ENCODE measurements at regions not wholly inside any gene's neighbourhood (a gene's known extent, or its start where the extent isn't known, plus 50 kb on each side); places are given as distances from the start of the nearest gene placed in this dataset.

DNA sequence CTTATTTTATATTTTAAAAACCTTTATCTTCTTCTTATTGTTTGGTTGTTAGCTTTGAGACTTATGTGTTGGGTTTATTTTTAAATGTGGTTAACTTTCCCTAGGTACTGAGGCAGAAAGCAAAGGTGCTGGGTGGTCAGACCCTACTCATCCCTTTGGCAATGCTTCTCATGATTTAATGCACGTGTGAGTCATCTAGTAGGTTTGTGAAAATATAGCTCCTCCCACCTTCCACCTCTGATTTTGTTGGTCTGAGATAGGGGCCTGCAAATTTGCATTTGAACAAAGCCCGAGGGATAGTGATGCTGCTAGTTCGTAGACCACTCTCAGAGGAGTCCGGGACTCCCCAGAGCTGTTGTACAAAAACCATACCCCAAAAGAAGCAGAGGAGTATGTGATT, 771.3 kb upstream of the ARGLU1 start:
- no peak for TF ChIP-seq CSDC2 (CRISPR knock-in tag; IDR thresholded peaks at IDR 0.05)
- no peak for TF ChIP-seq SNAI2 (CRISPR knock-in tag; IDR thresholded peaks at IDR 0.05)
- no peak for TF ChIP-seq GLIS3 (CRISPR knock-in tag; IDR thresholded peaks at IDR 0.05)
- no peak for TF ChIP-seq ZNF70 (CRISPR knock-in tag; IDR thresholded peaks at IDR 0.05)
- peak; percentile 57 for ATAC-seq

DNA sequence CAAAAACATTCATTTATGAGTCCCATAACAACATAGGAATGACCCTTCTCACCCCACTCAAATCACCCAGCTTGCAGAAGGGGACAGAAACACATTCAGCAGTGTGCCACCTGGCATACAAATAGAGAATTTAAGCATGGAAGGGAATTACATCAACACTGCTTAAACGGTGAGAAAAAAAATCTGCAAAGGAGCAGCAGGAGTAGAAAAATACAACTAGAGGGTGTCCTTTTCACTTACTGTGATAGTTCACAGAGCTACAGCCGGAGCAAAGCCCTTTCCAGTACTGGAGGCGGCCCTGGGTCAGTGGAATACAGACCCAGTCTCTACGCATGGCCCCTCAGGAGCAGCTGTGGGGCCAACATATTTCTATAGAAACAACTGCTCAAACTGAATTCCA, 764.3 kb upstream of the ARGLU1 start:
- ATAC-seq: no peak; the same call in 2 of the 3 replicates
- TF ChIP-seq ZNF8 (CRISPR knock-in tag; IDR thresholded peaks at IDR 0.05) (no peak), ZC3H10 (CRISPR knock-in tag; IDR thresholded peaks at IDR 0.05) (no peak), ESRRG (CRISPR knock-in tag; IDR thresholded peaks at IDR 0.05) (no peak), SNAI2 (CRISPR knock-in tag; IDR thresholded peaks at IDR 0.05) (no peak), OSR1 (CRISPR knock-in tag; IDR thresholded peaks at IDR 0.05) (no peak), ZNF565 (CRISPR knock-in tag; conservative IDR thresholded peaks at IDR 0.05; ENCODE audit: low read depth) (no peak), ISL1 (CRISPR knock-in tag; IDR thresholded peaks at IDR 0.05) (no peak), TOX (CRISPR knock-in tag; IDR thresholded peaks at IDR 0.05; ENCODE audit: borderline replicate concordance) (no peak), ZFP3 (CRISPR knock-in tag; IDR thresholded peaks at IDR 0.05) (no peak), ZFP30 (CRISPR knock-in tag; IDR thresholded peaks at IDR 0.05) (no peak), TCF4 (CRISPR knock-in tag; IDR thresholded peaks at IDR 0.05; ENCODE audit: borderline replicate concordance) (no peak), CSDC2 (CRISPR knock-in tag; IDR thresholded peaks at IDR 0.05) (no peak), ZNF70 (CRISPR knock-in tag; IDR thresholded peaks at IDR 0.05) (no peak), GLIS3 (CRISPR knock-in tag; IDR thresholded peaks at IDR 0.05) (no peak)
- TF ChIP-seq, protein P1, sequence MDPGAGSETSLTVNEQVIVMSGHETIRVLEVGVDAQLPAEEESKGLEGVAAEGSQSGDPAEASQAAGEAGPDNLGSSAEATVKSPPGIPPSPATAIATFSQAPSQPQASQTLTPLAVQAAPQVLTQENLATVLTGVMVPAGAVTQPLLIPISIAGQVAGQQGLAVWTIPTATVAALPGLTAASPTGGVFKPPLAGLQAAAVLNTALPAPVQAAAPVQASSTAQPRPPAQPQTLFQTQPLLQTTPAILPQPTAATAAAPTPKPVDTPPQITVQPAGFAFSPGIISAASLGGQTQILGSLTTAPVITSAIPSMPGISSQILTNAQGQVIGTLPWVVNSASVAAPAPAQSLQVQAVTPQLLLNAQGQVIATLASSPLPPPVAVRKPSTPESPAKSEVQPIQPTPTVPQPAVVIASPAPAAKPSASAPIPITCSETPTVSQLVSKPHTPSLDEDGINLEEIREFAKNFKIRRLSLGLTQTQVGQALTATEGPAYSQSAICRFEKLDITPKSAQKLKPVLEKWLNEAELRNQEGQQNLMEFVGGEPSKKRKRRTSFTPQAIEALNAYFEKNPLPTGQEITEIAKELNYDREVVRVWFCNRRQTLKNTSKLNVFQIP (CRISPR knock-in tag; IDR thresholded peaks at IDR 0.05; ENCODE audit: borderline replicate concordance, low read depth): no peak
- TF ChIP-seq, protein P2, sequence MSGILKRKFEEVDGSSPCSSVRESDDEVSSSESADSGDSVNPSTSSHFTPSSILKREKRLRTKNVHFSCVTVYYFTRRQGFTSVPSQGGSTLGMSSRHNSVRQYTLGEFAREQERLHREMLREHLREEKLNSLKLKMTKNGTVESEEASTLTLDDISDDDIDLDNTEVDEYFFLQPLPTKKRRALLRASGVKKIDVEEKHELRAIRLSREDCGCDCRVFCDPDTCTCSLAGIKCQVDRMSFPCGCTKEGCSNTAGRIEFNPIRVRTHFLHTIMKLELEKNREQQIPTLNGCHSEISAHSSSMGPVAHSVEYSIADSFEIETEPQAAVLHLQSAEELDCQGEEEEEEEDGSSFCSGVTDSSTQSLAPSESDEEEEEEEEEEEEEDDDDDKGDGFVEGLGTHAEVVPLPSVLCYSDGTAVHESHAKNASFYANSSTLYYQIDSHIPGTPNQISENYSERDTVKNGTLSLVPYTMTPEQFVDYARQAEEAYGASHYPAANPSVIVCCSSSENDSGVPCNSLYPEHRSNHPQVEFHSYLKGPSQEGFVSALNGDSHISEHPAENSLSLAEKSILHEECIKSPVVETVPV (CRISPR knock-in tag; IDR thresholded peaks at IDR 0.05): no peak
- TF ChIP-seq, protein P3, sequence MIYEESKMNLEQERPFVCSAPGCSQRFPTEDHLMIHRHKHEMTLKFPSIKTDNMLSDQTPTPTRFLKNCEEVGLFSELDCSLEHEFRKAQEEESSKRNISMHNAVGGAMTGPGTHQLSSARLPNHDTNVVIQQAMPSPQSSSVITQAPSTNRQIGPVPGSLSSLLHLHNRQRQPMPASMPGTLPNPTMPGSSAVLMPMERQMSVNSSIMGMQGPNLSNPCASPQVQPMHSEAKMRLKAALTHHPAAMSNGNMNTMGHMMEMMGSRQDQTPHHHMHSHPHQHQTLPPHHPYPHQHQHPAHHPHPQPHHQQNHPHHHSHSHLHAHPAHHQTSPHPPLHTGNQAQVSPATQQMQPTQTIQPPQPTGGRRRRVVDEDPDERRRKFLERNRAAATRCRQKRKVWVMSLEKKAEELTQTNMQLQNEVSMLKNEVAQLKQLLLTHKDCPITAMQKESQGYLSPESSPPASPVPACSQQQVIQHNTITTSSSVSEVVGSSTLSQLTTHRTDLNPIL (CRISPR knock-in tag; IDR thresholded peaks at IDR 0.05; ENCODE audit: low read depth): no peak

DNA sequence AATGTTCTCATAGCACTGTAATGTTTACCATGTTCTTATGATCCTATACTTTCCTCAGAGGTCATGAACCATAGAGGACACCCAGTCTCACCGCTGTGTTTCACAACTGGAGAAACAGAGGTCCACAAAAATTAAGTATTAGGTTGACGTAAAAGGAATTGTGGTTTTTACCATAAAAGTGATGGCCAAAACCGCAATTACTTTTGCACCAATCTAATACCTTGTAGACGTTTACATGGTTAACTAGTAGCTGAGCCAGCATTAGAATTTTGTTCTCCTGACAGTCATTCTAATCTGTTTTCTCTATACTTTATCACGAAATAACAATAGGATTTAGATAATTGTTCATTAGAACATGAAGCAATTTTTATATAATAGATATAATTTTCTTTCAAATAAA, 763.4 kb upstream of the ARGLU1 start:
- no peak for ATAC-seq
- TF ChIP-seq ARNTL (CRISPR knock-in tag; IDR thresholded peaks at IDR 0.05; ENCODE audit: borderline replicate concordance, low read depth): no peak
- no peak for TF ChIP-seq ZNF565 (CRISPR knock-in tag; conservative IDR thresholded peaks at IDR 0.05; ENCODE audit: low read depth)
- TF ChIP-seq, protein P4, sequence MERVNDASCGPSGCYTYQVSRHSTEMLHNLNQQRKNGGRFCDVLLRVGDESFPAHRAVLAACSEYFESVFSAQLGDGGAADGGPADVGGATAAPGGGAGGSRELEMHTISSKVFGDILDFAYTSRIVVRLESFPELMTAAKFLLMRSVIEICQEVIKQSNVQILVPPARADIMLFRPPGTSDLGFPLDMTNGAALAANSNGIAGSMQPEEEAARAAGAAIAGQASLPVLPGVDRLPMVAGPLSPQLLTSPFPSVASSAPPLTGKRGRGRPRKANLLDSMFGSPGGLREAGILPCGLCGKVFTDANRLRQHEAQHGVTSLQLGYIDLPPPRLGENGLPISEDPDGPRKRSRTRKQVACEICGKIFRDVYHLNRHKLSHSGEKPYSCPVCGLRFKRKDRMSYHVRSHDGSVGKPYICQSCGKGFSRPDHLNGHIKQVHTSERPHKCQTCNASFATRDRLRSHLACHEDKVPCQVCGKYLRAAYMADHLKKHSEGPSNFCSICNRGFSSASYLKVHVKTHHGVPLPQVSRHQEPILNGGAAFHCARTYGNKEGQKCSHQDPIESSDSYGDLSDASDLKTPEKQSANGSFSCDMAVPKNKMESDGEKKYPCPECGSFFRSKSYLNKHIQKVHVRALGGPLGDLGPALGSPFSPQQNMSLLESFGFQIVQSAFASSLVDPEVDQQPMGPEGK (CRISPR knock-in tag; IDR thresholded peaks at IDR 0.05; ENCODE audit: borderline replicate concordance): no peak
- no peak for TF ChIP-seq ZFP3 (CRISPR knock-in tag; IDR thresholded peaks at IDR 0.05)
- TF ChIP-seq BACH2 (CRISPR knock-in tag; IDR thresholded peaks at IDR 0.05; ENCODE audit: borderline replicate concordance): no peak
- TF ChIP-seq TOX (CRISPR knock-in tag; IDR thresholded peaks at IDR 0.05; ENCODE audit: borderline replicate concordance): no peak
- no peak for TF ChIP-seq ISL1 (CRISPR knock-in tag; IDR thresholded peaks at IDR 0.05)
- TF ChIP-seq CSDC2 (CRISPR knock-in tag; IDR thresholded peaks at IDR 0.05): no peak
- TF ChIP-seq, protein P3 (CRISPR knock-in tag; IDR thresholded peaks at IDR 0.05; ENCODE audit: low read depth): no peak
- TF ChIP-seq TCF4 (CRISPR knock-in tag; IDR thresholded peaks at IDR 0.05; ENCODE audit: borderline replicate concordance): no peak
- TF ChIP-seq PPARA (CRISPR knock-in tag; IDR thresholded peaks at IDR 0.05; ENCODE audit: borderline replicate concordance): no peak
- TF ChIP-seq SNAI2 (CRISPR knock-in tag; IDR thresholded peaks at IDR 0.05): no peak

DNA sequence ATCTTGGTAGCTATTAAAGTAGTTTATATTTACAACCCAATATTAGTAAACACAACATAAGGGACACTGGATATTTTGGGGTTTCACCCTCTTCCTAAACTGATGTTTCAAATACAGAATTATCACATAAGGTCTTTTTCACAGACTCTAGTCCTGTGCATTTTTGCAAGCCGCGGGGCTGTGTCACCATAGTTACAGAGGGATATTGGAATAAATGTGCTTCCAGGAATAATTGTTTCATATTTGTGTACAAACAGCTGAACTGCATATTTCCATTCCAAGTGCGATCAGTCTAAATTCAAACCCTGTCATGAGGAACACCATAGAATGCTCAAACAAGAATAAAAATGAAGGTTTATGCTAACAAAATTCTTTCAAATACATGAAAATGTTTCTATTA, 762.5 kb upstream of the ARGLU1 start:
- ATAC-seq: no peak
- TF ChIP-seq, protein P5, sequence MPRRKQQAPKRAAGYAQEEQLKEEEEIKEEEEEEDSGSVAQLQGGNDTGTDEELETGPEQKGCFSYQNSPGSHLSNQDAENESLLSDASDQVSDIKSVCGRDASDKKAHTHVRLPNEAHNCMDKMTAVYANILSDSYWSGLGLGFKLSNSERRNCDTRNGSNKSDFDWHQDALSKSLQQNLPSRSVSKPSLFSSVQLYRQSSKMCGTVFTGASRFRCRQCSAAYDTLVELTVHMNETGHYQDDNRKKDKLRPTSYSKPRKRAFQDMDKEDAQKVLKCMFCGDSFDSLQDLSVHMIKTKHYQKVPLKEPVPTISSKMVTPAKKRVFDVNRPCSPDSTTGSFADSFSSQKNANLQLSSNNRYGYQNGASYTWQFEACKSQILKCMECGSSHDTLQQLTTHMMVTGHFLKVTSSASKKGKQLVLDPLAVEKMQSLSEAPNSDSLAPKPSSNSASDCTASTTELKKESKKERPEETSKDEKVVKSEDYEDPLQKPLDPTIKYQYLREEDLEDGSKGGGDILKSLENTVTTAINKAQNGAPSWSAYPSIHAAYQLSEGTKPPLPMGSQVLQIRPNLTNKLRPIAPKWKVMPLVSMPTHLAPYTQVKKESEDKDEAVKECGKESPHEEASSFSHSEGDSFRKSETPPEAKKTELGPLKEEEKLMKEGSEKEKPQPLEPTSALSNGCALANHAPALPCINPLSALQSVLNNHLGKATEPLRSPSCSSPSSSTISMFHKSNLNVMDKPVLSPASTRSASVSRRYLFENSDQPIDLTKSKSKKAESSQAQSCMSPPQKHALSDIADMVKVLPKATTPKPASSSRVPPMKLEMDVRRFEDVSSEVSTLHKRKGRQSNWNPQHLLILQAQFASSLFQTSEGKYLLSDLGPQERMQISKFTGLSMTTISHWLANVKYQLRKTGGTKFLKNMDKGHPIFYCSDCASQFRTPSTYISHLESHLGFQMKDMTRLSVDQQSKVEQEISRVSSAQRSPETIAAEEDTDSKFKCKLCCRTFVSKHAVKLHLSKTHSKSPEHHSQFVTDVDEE (CRISPR knock-in tag; IDR thresholded peaks at IDR 0.05): no peak
